AG09309 (cell line): ENCODE measurements at regions not wholly inside any gene's neighbourhood (a gene's known extent, or its start where the extent isn't known, plus 50 kb on each side); places are given as distances from the start of the nearest gene placed in this dataset.

Source experiments
- DNase-seq: peaks from one replicate; pipeline ENCODE4 v3.0.0-alpha.2; 2010; ENCODE audit warnings: low read depth
- H3K4me3 ChIP-seq: 2 replicates; pipeline ENCODE4 v1.5.1; 2011; ENCODE audit warnings: mild to moderate bottlenecking, low read depth, low read length, moderate library complexity; ENCODE audit not compliant: control insufficient read depth
- TF ChIP-seq, protein P1 (sequence below): IDR thresholded peaks from 2 replicates; pipeline ENCODE4 v1.5.1; 2011; ENCODE audit warnings: mild to moderate bottlenecking, low read depth, low read length, inconsistent platforms; ENCODE audit not compliant: insufficient read depth, control insufficient read depth; ENCODE audit errors: missing control alignments

DNA sequence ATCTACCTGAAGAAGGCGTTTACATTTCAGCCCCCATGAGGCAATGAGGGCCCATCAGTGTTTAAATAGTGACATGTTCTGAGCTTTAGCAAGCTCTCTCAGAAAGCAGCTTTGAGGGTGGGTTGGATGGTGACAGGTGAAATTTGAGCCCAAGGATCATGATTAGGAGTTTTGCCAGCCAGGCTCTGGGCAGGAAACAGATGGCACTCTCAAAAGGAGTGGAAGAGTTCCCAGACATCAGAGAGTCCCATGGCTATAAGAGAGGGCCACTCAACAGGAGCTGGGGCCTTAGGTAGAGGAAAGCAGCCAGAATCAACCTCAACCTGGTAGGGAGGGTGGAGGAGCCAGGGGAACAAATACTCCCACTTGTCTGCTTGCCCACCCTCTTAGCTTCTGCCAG lies 499.8 kb downstream of the MID1IP1 start:
- TF ChIP-seq, protein P1, sequence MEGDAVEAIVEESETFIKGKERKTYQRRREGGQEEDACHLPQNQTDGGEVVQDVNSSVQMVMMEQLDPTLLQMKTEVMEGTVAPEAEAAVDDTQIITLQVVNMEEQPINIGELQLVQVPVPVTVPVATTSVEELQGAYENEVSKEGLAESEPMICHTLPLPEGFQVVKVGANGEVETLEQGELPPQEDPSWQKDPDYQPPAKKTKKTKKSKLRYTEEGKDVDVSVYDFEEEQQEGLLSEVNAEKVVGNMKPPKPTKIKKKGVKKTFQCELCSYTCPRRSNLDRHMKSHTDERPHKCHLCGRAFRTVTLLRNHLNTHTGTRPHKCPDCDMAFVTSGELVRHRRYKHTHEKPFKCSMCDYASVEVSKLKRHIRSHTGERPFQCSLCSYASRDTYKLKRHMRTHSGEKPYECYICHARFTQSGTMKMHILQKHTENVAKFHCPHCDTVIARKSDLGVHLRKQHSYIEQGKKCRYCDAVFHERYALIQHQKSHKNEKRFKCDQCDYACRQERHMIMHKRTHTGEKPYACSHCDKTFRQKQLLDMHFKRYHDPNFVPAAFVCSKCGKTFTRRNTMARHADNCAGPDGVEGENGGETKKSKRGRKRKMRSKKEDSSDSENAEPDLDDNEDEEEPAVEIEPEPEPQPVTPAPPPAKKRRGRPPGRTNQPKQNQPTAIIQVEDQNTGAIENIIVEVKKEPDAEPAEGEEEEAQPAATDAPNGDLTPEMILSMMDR: no peak
- no peak for DNase-seq

DNA sequence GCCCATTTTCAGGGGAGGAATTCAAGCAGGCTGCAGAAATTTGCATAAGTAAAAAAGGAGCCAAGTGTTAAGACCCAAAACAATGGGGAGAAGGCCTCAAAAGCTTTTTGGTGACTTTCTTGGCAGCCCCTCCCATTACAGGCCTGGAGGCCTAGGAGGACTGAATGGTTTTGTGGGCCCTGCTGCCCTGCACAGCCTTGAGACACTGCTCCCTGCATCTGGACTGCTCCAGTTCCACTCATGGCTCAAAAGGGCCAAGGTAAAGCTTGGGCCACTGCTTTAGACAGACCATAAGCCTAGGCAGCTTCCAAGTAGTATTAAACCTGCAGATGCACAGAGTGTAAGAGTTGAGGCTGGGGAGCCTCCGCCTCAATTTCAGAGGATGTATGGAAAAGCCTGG lies 501.6 kb downstream of the MID1IP1 start:
- TF ChIP-seq, protein P1: no peak
- H3K4me3 ChIP-seq: no peak overlapping the region
- no peak for DNase-seq

More for the DNA sequence above, 499.8 kb downstream of the MID1IP1 start:
- H3K4me3 ChIP-seq: no peak overlapping the region

DNA sequence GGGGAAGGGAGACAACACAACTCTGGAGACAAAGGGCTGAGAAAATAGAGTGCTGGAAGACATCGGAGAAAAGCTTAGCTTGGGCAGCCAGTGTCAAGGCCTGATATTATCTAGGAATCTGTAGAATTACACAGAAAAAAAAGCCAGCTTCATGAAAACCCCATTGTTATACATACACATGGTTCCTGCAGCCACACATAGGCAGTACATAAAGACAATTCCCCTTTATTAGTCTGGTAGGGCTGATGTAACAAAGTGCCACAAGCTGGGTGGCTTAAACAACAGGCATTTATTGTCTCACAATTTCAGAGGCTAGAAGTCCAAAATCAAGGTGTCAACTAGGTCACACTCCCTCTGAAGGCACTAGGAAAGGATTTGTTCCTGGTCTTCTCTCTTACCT lies 503.5 kb downstream of the MID1IP1 start:
- DNase-seq: no peak
- TF ChIP-seq, protein P1: no peak
- H3K4me3 ChIP-seq: no peak overlapping the region

DNA sequence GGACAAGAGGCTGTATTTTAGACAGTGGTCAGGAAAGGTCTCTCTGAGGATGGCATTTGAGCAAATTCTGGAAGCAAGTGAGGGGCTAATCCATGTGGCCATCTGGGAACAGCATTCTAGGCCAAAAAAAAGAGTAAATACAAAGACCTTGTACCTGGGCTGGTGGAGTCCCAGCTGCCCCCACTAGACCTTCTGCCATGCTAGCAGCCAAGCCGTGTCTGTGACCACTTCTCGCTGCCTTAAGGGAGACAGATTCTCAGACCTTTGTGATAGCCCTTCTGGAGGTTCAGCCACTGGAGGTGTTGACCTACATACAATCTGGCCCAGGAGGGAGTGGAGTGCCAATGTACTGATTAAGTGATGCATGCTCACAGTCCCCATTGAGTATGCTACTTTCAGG lies 506.2 kb downstream of the MID1IP1 start:
- no peak for DNase-seq
- TF ChIP-seq, protein P1: no peak
- H3K4me3 ChIP-seq: no peak overlapping the region

DNA sequence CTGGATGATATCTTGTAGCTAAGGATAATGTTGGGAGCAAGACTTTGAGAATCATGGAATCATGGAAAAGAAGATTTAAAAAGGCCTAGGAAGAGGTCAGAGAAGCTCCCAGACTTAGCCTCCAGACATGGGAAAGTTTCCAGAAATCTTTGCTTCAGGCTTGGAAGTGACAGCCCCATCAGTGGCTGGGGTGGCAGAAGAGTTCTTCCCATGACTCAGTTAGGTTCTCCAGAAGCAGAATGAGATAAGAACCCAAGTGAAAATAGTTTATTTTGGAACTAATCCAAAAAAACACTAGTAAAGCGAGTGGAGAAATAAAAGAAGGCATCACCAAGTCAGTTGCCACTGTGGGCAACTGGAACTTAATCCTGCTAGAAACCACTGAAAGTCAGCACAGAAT lies 506.9 kb downstream of the MID1IP1 start:
- DNase-seq: no peak
- no peak overlapping the region for H3K4me3 ChIP-seq
- TF ChIP-seq, protein P1: no peak

DNA sequence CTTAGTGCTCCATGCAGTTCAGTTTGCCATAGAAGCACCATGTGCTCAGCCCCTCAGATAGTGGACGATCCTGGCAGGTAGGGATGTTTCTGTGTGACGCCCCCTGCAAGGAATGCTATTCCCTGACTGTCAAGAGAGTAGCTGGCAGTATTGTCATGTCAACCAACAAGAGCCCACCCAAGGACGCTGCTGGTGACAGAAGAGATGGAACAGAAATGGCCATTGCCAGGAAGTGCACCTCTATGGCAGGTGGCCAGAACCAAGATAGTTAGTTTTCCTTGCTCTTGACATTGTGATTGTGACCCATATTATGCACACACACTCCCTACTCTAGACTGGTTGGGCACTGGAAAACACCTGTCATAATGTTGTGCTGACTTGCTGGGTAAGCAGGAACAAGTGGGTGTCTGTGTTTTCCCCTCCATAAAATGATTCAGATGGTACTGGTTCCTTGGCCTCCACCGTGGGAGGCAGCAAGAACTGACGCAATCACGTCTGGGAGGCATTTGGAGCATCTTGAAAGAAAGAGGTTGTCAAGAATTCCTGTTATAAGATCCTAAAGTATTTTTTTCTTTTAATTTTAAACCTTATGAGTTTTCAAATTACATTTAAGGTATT lies 507.9 kb downstream of the MID1IP1 start:
- H3K4me3 ChIP-seq: no peak overlapping the region
- TF ChIP-seq, protein P1: no peak
- no peak for DNase-seq
